ENCODE measurements at regions not wholly inside any gene's neighbourhood (a gene's known extent, or its start where the extent isn't known, plus 50 kb on each side); places are given as distances from the start of the nearest gene placed in this dataset.

DNA sequence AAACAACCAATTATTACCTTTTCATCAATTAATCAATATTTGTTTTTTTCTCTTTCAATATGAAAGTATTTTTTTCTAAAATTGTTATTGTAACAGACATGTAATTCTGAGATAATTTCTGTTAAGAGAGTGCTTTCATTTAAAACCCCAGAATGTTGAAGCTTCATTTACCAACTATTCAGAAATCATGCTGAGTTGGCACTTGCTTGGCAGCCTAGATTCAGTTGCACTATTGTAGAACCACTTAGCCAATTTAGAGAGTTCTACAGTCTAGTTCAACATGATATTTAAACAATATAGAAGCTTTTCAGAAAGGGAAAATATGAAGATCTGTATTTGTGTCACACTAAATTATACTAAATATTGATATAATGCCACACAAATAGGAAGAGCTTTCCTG lies 56.1 kb upstream of the NKAIN2 start:
- Histone ChIP-seq H3K36me3 (no peaks in the 10 kb centered on the region), H3K27ac (no peak overlapping the region), H3K9me3 (no peaks in the 10 kb centered on the region), H3K4me3 (no peak overlapping the region), H3K4me1 (no peaks in the 10 kb centered on the region), H3K27me3 (no peaks in the 10 kb centered on the region)
- DNase-seq = no peak
- intact Hi-C loops (cut with DNase I) = no loop called here
- ATAC-seq = no peak
- no peak for TF ChIP-seq CTCF (IDR thresholded peaks at IDR 0.05)

DNA sequence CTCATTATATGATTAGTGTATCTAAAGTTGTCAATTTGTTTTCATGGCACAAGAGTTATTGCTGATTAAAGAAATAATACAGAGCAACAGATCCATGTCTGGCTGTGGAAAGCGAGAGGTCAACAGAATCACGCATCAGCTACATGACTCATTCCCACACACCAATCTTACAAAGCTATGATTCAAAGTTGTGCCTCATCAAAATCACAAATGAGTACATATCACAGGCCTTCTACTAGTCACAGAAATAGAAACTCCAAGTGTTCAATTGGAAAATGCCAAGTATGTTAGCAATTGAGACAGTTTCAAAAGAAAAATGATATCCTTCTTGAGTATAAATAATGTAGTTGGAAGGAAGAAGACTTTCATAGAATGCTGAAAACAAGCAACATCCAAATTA lies 57.8 kb upstream of the NKAIN2 start:
- intact Hi-C loops (cut with DNase I) = no loop called here
- ATAC-seq = no peak
- Histone ChIP-seq H3K27me3 (no peaks in the 10 kb centered on the region), H3K27ac (no peak overlapping the region), H3K36me3 (no peaks in the 10 kb centered on the region), H3K4me1 (no peaks in the 10 kb centered on the region), H3K4me3 (no peak overlapping the region), H3K9me3 (no peaks in the 10 kb centered on the region)
- no peak for TF ChIP-seq CTCF (IDR thresholded peaks at IDR 0.05)
- no peak for DNase-seq

GRCh38 chr6:123744840-123745239 lies 58.8 kb upstream of the NKAIN2 start:
- DNase-seq (no peak), ATAC-seq (no peak)
- no peak overlapping the region for H3K27ac ChIP-seq
- H3K4me3 ChIP-seq = no peak overlapping the region
- no peaks in the 10 kb centered on the region for H3K9me3 ChIP-seq
- H3K27me3 ChIP-seq = no peaks in the 10 kb centered on the region
- TF ChIP-seq CTCF (IDR thresholded peaks at IDR 0.05) = no peak
- intact Hi-C loops (cut with DNase I) = no loop called here
- H3K4me1 ChIP-seq = no peaks in the 10 kb centered on the region
- H3K36me3 ChIP-seq = no peaks in the 10 kb centered on the region

- no peak for DNase-seq
- TF ChIP-seq CTCF (IDR thresholded peaks at IDR 0.05) = no peak
- Histone ChIP-seq H3K36me3 (no peaks in the 10 kb centered on the region), H3K27me3 (no peaks in the 10 kb centered on the region), H3K4me1 (no peaks in the 10 kb centered on the region), H3K27ac (no peak overlapping the region), H3K9me3 (no peaks in the 10 kb centered on the region), H3K4me3 (no peak overlapping the region)
- ATAC-seq = no peak
- intact Hi-C loops (cut with DNase I) = no loop called here
Observed at GRCh38 chr6:123742626-123743025, 61.0 kb upstream of the NKAIN2 start.

GRCh38 chr6:123733180-123733579 lies 70.5 kb upstream of the NKAIN2 start:
- ATAC-seq (no peak), DNase-seq (no peak)
- TF ChIP-seq CTCF (IDR thresholded peaks at IDR 0.05) = no peak
- Histone ChIP-seq H3K27ac (no peak overlapping the region), H3K4me1 (no peaks in the 10 kb centered on the region), H3K4me3 (no peak overlapping the region), H3K27me3 (no peaks in the 10 kb centered on the region), H3K36me3 (no peaks in the 10 kb centered on the region), H3K9me3 (no peaks in the 10 kb centered on the region)
- intact Hi-C loops (cut with DNase I) = no loop called here

DNA sequence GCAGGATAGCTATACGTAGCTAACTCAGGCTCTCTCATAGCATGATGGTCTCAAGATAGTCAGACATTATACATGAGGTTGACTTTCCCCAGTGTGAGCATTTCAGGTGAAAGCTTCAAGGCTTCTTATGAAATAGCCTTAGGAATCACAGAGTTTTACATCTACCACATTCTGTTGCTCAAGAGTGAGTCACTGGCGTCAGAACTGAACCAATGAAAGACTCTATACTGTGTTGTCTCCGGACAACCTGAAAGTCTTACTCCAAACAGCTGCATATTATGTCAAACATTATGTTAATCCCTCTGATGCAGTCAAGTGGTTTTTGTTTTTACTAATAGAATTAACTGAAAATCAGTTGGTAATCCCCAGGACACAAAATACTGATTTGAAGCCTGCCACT lies 79.8 kb upstream of the TRDN start:
- Histone ChIP-seq H3K9me3 (no peaks in the 10 kb centered on the region), H3K27ac (no peak overlapping the region), H3K4me3 (no peak overlapping the region), H3K27me3 (no peaks in the 10 kb centered on the region), H3K36me3 (no peaks in the 10 kb centered on the region), H3K4me1 (no peaks in the 10 kb centered on the region)
- ATAC-seq = no peak
- DNase-seq = no peak
- intact Hi-C loops (cut with DNase I) = no loop called here
- no peak for TF ChIP-seq CTCF (IDR thresholded peaks at IDR 0.05)

Measured in upper lobe of right lung (tissue), 1 donor.